HG02588 (cell line): ENCODE measurements at regions not wholly inside any gene's neighbourhood (a gene's known extent, or its start where the extent isn't known, plus 50 kb on each side); places are given as distances from the start of the nearest gene placed in this dataset.
"Not testable (repeated sequence)": the region's sequence is repeated elsewhere in the genome, so short reads cannot be mapped to it uniquely, and the experiment has no call there.

Source experiments
- ATAC-seq: cut with Tn5 transposase; IDR thresholded peaks from one replicate; pipeline ENCODE4 v1.9.1; 2021; ENCODE audit warnings: mild to moderate bottlenecking, moderate library complexity; ENCODE audit not compliant: unreplicated experiment

- ATAC-seq = no peak
Measured at GRCh38 chr6:81875782-81876293, 123.4 kb upstream of the TENT5A start.

DNA sequence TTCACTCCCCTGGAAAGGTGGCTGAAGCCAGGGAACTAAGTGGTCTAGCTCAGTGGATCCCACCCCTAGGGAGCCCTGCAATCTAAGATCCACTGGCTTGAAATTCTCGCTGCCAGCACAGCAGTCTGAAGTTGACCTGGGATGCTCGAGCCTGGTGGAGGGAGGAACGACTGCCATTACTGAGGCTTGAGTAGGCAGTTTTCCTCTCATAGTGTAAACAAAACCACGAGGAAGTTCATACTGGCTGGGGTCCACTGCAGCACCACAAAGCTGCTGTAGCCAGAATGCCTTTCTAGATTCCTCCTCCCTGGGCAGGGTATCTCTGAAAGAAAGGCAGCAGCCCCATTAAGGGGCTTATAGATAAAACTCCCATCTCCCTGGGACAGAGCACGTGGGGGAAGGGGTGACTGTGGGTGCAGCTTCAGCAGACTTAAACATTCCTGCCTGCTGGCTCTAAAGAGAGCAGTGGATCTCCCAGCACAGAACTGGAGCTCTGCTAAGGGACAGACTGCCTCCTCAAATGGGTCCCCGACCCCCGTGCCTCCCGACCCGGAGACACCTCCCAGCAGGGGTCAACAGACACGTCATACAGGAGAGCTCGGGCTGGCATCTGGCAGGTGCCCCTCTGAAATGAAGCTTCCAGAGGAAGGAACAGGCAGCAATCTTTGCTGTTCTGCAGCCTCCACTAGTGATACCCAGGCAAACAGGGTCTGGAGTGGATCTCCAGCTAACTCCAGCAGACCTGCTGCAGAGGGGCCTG, 117.4 kb upstream of the TENT5A start:
- not testable (repeated sequence) for ATAC-seq

- ATAC-seq = no peak
Measured at GRCh38 chr6:81865712-81866111, 113.2 kb upstream of the TENT5A start.

DNA sequence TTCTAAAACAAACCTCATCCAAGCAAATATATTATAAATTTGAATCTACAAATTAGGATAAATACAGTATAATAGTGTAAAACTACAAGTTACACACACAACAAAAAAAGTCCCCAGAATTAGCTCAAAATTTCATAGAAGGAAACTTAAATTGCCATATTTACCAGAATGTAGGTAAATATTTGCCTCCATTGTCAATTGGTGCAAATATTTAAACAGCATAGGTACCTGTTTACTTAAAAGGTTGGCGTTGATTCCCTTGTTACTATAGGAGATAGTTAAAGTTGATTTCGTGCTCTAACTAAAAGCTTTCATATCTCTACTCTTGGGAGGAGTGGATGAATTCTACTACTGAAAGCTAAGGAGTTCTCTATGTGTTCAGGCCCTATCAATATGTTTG, 111.6 kb upstream of the TENT5A start:
- ATAC-seq = no peak

- no peak for ATAC-seq
Measured at GRCh38 chr6:81863123-81863522, 110.6 kb upstream of the TENT5A start.

- no peak for ATAC-seq
Measured at GRCh38 chr6:81861281-81861680, 108.8 kb upstream of the TENT5A start.

GRCh38 chr6:81859884-81860283, 107.4 kb upstream of the TENT5A start:
- ATAC-seq = no peak

DNA sequence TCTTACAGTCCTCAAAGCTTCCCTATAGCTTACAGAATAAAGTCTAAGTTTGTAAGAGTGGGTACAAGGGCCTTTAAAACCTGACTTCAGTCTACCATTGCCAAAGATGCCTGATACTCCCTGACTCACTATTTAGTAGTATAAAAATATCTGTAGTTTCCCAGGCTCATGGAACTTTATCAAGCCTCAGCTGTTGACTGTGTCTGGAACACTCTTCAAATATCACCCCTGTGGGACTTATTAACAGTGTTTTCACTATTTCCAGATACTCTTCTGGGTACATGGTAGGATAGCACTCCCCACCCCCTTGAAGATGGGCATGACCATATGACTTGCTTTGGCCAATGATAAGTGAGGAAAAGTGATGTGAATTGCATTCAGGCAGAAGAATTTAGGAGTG, 105.3 kb upstream of the TENT5A start:
- no peak for ATAC-seq

- no peak for ATAC-seq
Measured at GRCh38 chr6:81856872-81857271, 104.4 kb upstream of the TENT5A start.

DNA sequence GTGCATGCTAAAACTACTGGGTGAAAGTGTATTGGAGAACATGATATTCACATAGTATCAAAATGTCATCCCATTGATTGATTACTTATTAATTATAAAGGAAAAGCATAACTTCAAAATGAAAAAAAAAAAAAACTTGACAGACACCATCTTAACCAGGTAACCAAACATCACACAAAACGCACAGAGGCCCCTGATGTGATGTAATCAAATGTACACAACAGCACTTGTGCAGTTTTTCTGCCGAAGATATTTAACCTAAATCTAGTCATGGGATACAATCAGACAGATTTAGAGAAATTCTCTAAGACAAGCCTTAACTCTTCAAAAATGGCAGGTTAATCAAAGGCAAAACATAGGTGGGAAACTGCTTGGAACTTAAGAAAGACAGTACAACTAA, 102.0 kb upstream of the TENT5A start:
- ATAC-seq = no peak

DNA sequence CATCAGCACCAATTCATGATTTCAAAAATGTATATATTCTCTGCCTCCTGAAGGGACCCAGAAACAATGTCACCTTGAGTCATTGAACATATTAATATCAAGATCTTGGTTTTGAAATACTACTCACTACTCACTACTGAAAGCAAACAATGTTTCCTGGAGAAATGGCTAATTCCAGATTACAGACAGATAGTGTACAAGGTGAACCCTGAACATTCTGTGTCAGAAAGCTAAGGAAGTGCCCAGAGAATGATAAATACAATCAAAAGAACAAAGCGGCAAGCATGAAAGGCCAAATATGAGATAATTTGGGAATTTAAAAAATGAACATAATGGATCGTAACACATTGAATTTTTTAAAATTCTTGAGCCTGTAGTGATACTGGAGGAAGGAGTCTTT, 101.5 kb upstream of the TENT5A start:
- ATAC-seq = no peak

GRCh38 chr6:81849248-81849647, 96.8 kb upstream of the TENT5A start:
- no peak for ATAC-seq

- ATAC-seq = no peak
Measured at GRCh38 chr6:81847866-81848265, 95.4 kb upstream of the TENT5A start.

DNA sequence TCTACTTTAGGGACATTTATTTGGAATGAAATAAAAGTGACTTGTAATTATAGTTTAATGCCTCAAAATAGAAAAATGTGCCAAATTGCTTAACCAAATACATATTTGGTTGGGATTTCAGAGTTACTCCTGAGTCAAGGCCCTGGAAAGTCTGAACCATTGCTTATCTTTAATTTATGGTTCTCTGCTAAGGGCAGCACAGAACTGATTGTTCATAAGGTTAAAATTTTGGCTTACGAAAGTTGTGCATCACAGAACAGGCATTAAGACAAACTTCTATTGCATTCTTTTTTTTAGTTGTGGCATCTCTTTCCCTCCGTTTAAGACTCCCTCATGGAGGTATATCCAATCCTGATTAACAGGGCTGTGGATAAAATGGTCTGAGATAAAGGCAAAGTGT, 92.2 kb upstream of the TENT5A start:
- ATAC-seq = no peak

DNA sequence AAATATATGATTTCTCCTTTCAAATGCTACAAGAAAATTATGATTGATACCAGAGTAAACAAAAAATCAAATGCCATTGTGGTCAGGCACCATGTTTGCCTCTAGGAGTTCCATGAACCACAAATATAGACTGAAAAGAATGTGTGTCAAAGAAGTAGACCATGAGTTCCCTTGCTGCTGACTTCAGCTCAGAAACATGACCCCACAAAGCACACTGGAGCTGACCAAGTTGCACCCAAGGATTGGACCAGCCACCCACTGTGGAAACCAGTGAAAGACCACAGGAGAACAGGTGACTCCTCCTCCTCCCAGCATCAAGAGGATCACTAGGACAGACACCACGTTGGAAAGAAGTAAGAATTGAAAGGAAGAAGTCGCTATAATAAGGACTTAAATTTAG, 90.8 kb upstream of the TENT5A start:
- no peak for ATAC-seq

- ATAC-seq = no peak
Measured at GRCh38 chr6:81842254-81842653, 89.8 kb upstream of the TENT5A start.

- ATAC-seq = no peak
Measured at GRCh38 chr6:81838724-81839426, 86.4 kb upstream of the TENT5A start.

DNA sequence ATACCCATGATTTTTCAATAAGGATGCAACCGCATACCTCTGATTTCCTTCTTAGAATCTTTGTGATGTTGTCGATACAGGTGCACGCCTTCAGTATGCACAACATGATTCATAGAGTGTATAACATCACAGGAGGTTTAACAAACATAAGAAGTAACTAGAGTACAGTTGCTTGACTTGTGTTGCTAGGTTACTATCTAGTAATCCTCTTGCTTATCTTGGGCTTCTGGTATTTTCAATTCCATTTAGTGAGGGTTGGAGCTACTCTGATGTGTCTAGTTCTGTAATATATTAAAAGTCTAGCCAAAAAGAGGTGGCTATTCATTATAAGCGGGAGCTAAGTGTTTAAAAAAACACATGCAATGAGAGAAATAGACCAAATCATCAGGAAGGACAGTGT, 85.5 kb upstream of the TENT5A start:
- no peak for ATAC-seq

DNA sequence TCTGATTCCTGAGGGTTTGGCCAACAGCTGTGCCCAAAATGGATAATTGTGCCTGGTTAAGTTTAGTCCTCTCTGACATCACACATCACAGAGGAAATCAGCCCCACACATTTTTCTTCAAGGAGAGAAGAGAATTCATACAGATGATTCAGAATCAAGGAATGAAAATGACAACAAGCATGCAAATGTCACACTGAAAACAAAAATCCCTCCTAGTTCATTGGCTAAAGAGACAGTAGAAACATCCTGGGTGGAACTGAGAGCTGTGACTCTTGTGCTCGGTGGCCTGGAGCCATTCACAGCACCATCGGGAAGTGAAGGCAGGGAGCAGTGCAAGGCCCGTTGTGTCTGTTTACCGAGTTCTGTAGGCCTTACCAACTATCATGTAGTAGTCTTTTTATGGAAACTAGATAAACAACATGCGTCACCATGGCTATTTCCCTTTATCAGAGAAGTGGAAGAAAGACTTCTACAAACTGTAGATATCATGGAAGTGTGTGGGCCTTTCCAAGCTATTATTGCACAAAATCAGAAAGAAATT, 81.7 kb upstream of the TENT5A start:
- ATAC-seq = no peak

- ATAC-seq = no peak
Measured at GRCh38 chr6:81832304-81832703, 79.8 kb upstream of the TENT5A start.

GRCh38 chr6:81831274-81831673, 78.8 kb upstream of the TENT5A start:
- ATAC-seq = no peak

- no peak for ATAC-seq
Measured at GRCh38 chr6:81826784-81827183, 74.3 kb upstream of the TENT5A start.
